ENCODE measurements at regions not wholly inside any gene's neighbourhood (a gene's known extent, or its start where the extent isn't known, plus 50 kb on each side); places are given as distances from the start of the nearest gene placed in this dataset.

DNA sequence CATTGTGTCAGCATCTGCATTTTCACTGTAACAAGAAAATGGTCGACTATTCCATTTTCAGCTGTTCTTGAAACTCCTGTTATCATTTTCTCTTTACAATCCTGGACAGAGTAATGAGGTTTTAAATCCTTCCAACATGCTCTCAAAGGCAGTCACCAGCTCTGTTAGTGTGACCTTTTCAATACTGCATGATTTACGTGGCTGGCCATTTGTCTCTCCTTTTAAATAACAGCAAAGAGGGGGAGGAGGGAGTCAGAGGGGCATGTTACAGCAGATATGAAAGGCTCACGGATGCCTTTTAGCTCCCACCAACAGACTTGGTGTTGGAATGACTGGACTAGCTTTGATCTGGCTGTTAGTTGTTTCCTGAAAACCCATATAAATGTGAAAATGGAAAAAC is 1251.2 kb downstream of the AACS start:
- TF ChIP-seq EZH2phosphoT487 (IDR thresholded peaks at IDR 0.05; ENCODE audit: unreplicated experiment): no peak
- TF ChIP-seq CREB1 (CRISPR knock-in tag; IDR thresholded peaks at IDR 0.05; ENCODE audit: low read depth): no peak
- no peak for TF ChIP-seq JUNB (IDR thresholded peaks at IDR 0.05; ENCODE audit: unreplicated experiment)
- TF ChIP-seq, protein P1, sequence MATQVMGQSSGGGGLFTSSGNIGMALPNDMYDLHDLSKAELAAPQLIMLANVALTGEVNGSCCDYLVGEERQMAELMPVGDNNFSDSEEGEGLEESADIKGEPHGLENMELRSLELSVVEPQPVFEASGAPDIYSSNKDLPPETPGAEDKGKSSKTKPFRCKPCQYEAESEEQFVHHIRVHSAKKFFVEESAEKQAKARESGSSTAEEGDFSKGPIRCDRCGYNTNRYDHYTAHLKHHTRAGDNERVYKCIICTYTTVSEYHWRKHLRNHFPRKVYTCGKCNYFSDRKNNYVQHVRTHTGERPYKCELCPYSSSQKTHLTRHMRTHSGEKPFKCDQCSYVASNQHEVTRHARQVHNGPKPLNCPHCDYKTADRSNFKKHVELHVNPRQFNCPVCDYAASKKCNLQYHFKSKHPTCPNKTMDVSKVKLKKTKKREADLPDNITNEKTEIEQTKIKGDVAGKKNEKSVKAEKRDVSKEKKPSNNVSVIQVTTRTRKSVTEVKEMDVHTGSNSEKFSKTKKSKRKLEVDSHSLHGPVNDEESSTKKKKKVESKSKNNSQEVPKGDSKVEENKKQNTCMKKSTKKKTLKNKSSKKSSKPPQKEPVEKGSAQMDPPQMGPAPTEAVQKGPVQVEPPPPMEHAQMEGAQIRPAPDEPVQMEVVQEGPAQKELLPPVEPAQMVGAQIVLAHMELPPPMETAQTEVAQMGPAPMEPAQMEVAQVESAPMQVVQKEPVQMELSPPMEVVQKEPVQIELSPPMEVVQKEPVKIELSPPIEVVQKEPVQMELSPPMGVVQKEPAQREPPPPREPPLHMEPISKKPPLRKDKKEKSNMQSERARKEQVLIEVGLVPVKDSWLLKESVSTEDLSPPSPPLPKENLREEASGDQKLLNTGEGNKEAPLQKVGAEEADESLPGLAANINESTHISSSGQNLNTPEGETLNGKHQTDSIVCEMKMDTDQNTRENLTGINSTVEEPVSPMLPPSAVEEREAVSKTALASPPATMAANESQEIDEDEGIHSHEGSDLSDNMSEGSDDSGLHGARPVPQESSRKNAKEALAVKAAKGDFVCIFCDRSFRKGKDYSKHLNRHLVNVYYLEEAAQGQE (IDR thresholded peaks at IDR 0.05; ENCODE audit: unreplicated experiment): no peak
- TF ChIP-seq, protein P2, sequence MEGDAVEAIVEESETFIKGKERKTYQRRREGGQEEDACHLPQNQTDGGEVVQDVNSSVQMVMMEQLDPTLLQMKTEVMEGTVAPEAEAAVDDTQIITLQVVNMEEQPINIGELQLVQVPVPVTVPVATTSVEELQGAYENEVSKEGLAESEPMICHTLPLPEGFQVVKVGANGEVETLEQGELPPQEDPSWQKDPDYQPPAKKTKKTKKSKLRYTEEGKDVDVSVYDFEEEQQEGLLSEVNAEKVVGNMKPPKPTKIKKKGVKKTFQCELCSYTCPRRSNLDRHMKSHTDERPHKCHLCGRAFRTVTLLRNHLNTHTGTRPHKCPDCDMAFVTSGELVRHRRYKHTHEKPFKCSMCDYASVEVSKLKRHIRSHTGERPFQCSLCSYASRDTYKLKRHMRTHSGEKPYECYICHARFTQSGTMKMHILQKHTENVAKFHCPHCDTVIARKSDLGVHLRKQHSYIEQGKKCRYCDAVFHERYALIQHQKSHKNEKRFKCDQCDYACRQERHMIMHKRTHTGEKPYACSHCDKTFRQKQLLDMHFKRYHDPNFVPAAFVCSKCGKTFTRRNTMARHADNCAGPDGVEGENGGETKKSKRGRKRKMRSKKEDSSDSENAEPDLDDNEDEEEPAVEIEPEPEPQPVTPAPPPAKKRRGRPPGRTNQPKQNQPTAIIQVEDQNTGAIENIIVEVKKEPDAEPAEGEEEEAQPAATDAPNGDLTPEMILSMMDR (conservative IDR thresholded peaks at IDR 0.05; ENCODE audit: low read depth in 2 of 2): no peak
- TF ChIP-seq ZNF114 (CRISPR knock-in tag; IDR thresholded peaks at IDR 0.05): no peak
- TF ChIP-seq POLR2AphosphoS5 (IDR thresholded peaks at IDR 0.05; ENCODE audit: low read depth): no peak
- TF ChIP-seq EZH2 (IDR thresholded peaks at IDR 0.05; ENCODE audit: low read depth, unreplicated experiment): no peak
- TF ChIP-seq, protein P3, sequence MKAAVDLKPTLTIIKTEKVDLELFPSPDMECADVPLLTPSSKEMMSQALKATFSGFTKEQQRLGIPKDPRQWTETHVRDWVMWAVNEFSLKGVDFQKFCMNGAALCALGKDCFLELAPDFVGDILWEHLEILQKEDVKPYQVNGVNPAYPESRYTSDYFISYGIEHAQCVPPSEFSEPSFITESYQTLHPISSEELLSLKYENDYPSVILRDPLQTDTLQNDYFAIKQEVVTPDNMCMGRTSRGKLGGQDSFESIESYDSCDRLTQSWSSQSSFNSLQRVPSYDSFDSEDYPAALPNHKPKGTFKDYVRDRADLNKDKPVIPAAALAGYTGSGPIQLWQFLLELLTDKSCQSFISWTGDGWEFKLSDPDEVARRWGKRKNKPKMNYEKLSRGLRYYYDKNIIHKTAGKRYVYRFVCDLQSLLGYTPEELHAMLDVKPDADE (IDR thresholded peaks at IDR 0.05): no peak
- TF ChIP-seq, protein P4, sequence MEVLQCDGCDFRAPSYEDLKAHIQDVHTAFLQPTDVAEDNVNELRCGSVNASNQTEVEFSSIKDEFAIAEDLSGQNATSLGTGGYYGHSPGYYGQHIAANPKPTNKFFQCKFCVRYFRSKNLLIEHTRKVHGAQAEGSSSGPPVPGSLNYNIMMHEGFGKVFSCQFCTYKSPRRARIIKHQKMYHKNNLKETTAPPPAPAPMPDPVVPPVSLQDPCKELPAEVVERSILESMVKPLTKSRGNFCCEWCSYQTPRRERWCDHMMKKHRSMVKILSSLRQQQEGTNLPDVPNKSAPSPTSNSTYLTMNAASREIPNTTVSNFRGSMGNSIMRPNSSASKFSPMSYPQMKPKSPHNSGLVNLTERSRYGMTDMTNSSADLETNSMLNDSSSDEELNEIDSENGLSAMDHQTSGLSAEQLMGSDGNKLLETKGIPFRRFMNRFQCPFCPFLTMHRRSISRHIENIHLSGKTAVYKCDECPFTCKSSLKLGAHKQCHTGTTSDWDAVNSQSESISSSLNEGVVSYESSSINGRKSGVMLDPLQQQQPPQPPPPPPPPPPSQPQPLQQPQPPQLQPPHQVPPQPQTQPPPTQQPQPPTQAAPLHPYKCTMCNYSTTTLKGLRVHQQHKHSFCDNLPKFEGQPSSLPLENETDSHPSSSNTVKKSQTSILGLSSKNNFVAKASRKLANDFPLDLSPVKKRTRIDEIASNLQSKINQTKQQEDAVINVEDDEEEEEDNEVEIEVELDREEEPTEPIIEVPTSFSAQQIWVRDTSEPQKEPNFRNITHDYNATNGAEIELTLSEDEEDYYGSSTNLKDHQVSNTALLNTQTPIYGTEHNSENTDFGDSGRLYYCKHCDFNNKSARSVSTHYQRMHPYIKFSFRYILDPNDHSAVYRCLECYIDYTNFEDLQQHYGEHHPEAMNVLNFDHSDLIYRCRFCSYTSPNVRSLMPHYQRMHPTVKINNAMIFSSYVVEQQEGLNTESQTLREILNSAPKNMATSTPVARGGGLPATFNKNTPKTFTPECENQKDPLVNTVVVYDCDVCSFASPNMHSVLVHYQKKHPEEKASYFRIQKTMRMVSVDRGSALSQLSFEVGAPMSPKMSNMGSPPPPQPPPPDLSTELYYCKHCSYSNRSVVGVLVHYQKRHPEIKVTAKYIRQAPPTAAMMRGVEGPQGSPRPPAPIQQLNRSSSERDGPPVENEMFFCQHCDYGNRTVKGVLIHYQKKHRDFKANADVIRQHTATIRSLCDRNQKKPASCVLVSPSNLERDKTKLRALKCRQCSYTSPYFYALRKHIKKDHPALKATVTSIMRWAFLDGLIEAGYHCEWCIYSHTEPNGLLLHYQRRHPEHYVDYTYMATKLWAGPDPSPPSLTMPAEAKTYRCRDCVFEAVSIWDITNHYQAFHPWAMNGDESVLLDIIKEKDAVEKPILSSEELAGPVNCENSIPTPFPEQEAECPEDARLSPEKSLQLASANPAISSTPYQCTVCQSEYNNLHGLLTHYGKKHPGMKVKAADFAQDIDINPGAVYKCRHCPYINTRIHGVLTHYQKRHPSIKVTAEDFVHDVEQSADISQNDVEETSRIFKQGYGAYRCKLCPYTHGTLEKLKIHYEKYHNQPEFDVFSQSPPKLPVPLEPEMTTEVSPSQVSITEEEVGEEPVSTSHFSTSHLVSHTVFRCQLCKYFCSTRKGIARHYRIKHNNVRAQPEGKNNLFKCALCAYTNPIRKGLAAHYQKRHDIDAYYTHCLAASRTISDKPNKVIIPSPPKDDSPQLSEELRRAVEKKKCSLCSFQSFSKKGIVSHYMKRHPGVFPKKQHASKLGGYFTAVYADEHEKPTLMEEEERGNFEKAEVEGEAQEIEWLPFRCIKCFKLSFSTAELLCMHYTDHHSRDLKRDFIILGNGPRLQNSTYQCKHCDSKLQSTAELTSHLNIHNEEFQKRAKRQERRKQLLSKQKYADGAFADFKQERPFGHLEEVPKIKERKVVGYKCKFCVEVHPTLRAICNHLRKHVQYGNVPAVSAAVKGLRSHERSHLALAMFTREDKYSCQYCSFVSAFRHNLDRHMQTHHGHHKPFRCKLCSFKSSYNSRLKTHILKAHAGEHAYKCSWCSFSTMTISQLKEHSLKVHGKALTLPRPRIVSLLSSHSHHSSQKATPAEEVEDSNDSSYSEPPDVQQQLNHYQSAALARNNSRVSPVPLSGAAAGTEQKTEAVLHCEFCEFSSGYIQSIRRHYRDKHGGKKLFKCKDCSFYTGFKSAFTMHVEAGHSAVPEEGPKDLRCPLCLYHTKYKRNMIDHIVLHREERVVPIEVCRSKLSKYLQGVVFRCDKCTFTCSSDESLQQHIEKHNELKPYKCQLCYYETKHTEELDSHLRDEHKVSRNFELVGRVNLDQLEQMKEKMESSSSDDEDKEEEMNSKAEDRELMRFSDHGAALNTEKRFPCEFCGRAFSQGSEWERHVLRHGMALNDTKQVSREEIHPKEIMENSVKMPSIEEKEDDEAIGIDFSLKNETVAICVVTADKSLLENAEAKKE (CRISPR knock-in tag; IDR thresholded peaks at IDR 0.05): no peak
- TF ChIP-seq ZNF331 (CRISPR knock-in tag; IDR thresholded peaks at IDR 0.05; ENCODE audit: low read depth): no peak
- no peak for TF ChIP-seq NANOG (IDR thresholded peaks at IDR 0.05; ENCODE audit: borderline replicate concordance)
- no peak for TF ChIP-seq STAT1 (IDR thresholded peaks at IDR 0.05; ENCODE audit: unreplicated experiment)
- Histone ChIP-seq H2AFZ (no peak overlapping the region), H3K27ac (ENCODE audit: low read depth) (no peak overlapping the region), H3K79me2 (replicated peaks; ENCODE audit: insufficient read depth) (no peaks in the 10 kb centered on the region), H3K27me3 (ENCODE audit: insufficient read depth) (no peaks in the 10 kb centered on the region), H3K9me2 (ENCODE audit: insufficient read depth) (no peaks in the 10 kb centered on the region), H3K4me1 (ENCODE audit: insufficient read depth) (no peaks in the 10 kb centered on the region), H3K36me3 (ENCODE audit: insufficient read depth) (peaks cover 4% of the 10 kb centered on the region), H3K4me2 (no peak overlapping the region), H3F3A (replicated peaks; ENCODE audit: low read depth) (no peaks in the 10 kb centered on the region), H4K20me1 (replicated peaks; ENCODE audit: insufficient read depth) (no peaks in the 10 kb centered on the region), H3K4me3 (no peak overlapping the region)
- no peak for DNase-seq (ENCODE audit: low spot score)
- Mint-ChIP-seq H3K9me3 (peaks cover 91% of the 10 kb centered on the region), H3K27ac (no peak overlapping the region), H3K4me3 (no peak overlapping the region), H3K27me3 (ENCODE audit: insufficient read depth, low read depth, poor library complexity) (peaks cover 2% of the 10 kb centered on the region), H3K36me3 (ENCODE audit: low read depth) (peaks cover 20% of the 10 kb centered on the region), H3K4me1 (no peaks in the 10 kb centered on the region)
- no peak for ATAC-seq
